HTR-8/SVneo (cell line): ENCODE measurements at regions not wholly inside any gene's neighbourhood (a gene's known extent, or its start where the extent isn't known, plus 50 kb on each side); places are given as distances from the start of the nearest gene placed in this dataset.
"Not testable (repeated sequence)": the region's sequence is repeated elsewhere in the genome, so short reads cannot be mapped to it uniquely, and the experiment has no call there.

Experiments
- DNase-seq: peaks from one replicate; pipeline ENCODE4 v3.0.0; 2011; ENCODE audit warnings: low spot score, mixed read lengths; ENCODE audit not compliant: insufficient read length
- FAIRE-seq: peaks from 2 replicates; lab custom pipeline; 2011; peaks lifted over from hg19 to GRCh38; lab: Jason Lieb, UNC

DNA sequence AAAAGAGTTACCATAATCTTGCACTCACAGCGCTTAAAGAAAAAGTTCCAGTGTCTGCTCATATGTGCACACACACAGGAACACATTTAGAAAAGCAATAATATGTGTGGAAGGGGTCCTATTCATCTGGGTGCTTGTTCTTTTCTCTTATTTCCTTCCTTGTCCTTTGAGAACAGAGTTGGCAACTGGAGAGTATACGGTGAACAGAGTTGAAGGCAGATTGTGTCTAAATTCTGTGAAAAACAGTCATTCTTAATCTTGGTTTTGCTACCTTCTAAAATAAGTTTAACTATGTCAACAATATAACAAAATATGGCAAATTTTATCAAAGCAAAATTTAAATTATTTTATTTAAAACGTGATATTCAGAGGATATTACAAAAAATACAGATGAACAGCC is 365.1 kb upstream of the NOCT start:
- FAIRE-seq = no peak
- no peak for DNase-seq

DNA sequence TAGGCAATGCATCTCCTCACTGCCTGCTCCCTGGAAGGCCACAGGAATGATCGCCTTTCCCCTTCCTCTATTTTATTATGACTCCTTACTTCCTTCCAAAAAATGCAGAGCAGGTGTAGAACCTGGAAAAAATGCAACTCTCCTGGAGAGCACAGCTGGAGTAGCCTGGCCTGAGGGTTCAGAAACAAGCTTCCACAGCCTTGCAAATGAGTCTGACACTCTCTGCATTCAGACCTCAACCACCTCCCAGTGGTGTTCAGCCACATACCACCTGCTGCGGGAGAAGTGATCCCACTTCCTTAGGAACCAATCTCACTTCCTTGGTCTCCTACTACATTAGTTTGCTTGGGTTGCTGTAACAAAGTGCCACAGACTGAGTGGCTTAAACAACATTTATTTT is 368.1 kb upstream of the NOCT start:
- FAIRE-seq (no peak), DNase-seq (no peak)

GRCh38 chr4:138646383-138646782 is 369.2 kb upstream of the NOCT start:
- DNase-seq (no peak), FAIRE-seq (no peak)

- FAIRE-seq = peak; percentile 40
- DNase-seq = no peak
These were observed 370.3 kb upstream of the NOCT start for GRCh38 chr4:138645289-138645688.

GRCh38 chr4:138644322-138644721 is 371.3 kb upstream of the NOCT start:
- no peak for FAIRE-seq
- DNase-seq = no peak

- DNase-seq = no peak
- FAIRE-seq = no peak
These were observed 371.8 kb upstream of the NOCT start for GRCh38 chr4:138643827-138644226.

- no peak for FAIRE-seq
- DNase-seq = no peak
These were observed 376.4 kb upstream of the NOCT start for GRCh38 chr4:138639018-138639741.

DNA sequence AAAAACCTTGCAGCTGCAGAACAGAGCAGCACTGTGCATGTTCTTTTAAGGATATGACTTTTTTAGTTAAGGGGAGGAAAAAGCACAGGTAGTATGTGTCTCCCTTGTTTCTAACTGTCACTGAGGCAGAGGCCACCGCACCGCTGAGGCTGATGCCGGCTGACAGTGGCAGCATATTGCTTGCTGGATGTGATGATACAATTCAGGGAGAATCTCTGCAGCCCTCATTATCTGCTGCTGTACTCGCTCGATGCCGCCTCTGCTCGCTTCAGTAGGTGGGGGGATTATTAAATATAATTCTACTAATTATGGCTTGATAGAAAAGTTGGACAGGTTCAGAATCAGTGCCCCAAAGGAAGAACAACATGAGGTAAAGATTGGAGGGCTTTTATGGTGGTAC is 378.8 kb upstream of the NOCT start:
- FAIRE-seq (no peak), DNase-seq (no peak)

DNA sequence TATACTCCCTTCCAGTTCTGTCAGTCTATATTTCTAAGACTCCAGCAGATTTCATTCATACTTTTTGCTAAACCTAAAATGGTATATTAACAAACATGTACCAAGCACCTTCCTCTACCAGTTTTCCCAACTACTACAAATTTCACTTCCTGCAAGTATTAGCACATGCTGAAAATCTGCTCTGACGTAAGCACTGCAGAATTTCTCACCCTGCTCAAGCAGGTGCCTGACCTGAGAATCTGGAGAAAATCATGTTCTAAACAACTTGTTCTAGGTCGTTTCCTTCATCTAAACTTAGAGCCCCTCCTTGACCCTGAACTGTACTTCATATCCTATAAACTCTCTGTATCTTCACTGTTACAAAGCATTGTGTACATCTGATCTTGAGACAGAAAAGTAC is 380.7 kb upstream of the NOCT start:
- no peak for DNase-seq
- no peak for FAIRE-seq

DNA sequence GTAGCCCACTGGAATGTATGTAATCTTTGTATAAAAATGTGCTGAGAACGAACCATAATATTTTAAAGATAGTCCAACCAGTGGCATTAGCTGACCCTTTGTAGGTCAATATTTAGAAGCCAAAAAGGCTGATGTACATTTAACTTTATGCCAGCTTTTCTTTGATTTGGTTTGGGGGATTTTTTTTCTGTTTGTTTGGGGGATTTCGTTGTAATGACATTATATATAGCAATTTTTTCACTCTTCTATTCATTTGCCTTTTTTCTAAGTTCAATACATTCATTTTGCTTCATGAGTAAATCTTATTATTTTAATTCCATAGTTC is 382.0 kb upstream of the NOCT start:
- FAIRE-seq (no peak), DNase-seq (no peak)

- DNase-seq (no peak), FAIRE-seq (no peak)
These were observed 382.6 kb upstream of the NOCT start for GRCh38 chr4:138632856-138633579.

GRCh38 chr4:138630666-138631065 is 384.9 kb upstream of the NOCT start:
- no peak for FAIRE-seq
- no peak for DNase-seq

- DNase-seq = no peak
- no peak for FAIRE-seq
These were observed 385.9 kb upstream of the NOCT start for GRCh38 chr4:138629669-138630068.

DNA sequence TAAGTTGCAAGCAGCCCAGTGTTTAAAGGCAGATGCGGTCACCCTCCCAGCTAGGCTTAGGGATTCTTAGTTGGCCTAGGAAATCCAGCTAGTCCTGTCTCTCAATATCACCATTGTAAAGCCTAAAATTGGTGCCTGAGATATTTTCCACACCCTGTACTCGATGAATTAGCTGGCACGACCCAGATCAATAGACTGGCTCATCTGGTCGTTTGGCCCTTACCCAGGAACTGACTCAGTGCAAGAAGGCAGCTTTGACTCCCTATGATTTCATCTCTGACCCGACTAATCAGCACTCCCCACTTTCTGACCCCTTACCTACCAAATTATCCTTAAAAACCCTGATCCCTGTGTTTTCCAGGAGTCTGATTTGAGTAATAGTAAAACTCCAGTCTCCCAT is 384.9 kb upstream of the SLC7A11 start:
- FAIRE-seq = no peak
- no peak for DNase-seq

DNA sequence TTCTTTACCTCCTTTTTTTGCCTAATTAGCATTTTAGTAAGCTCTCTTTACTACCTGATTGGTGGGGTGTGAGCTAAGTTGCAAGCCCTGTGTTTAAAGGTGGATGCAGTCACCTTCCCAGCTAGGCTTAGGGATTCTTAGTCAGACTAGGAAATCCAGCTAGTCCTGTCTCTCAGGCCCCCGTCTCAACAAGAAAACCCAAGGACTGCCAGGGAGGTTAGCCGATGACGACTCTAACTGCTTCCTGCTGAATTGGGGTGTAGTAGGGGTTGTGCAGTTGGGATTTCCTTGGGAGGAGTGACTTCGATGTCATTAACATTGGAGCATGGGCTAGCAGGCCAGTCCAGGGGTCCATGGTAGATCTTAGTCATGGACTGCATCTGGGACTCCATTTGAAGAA is 380.2 kb upstream of the SLC7A11 start:
- not testable (repeated sequence) for DNase-seq, FAIRE-seq

DNA sequence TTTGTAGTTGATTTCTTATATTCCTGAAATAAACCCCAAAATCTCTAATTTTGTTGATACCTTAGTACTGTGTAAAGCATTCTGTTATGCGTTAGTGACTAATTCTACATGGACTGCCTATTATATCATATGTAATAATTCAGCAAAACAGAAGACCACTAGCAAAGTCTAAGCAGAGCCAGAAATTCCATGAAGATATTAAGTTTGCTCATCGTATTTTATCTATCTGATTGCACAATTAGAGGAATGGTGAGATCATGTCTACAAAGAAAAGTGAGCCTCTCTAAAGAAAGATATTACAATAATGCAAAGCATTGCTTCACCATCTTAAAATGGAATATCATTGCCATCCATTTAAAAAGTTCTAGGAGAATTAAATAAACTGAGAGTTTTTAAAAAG is 374.6 kb upstream of the SLC7A11 start:
- FAIRE-seq (no peak), DNase-seq (no peak)

DNA sequence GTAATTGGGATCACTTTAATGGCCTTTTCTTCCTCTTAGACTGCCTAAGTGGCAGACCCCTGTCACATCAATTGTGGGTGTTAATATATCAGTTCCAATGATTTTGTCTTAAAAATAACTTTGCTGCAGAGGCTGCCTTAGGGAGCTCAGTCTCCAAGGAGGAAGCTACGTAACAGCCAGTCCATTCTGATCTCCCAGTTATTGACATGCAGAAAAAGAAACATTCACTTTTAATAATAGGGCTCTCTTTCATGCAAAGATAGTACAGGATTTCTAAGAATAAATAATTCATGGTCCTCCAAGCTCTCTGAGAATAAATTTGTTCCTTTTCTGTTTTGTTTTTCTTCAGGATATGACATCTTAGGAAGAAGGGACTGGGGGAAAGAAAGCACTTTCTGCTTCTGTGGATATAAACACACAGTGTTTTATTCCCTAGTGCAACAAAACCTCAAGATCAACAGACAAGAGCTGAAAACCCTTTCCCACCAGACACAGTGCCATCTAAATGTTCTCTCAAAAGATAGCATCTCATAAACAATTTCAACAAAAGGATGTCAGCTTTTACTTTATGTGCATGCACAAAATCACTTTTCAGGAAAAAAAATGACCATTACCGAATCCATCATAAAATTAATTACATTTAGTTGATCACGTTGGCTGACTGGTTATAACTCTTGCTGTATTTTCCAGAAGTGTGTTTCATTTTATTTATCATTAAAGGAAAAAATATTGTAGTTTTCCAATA is 372.4 kb upstream of the SLC7A11 start:
- DNase-seq (no peak), FAIRE-seq (no peak)

DNA sequence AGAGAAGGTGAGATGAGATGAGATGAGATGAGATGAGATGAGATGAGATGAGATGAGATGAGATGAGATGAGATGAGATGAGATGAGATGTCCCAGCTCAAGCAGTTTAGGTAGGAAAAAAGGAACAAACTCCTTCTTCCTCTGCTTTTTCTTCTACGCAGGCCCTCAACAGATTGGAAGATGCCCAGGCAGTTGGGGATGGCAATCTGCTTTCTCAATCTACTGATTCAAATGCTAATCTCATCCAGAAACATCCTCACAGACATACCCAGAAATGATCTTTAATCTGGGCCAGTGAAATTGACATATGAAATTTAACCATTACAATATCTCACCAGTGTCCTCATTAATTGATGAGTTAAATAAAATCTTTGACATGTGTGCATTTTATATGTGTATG is 370.3 kb upstream of the SLC7A11 start:
- FAIRE-seq (no peak), DNase-seq (no peak)

DNA sequence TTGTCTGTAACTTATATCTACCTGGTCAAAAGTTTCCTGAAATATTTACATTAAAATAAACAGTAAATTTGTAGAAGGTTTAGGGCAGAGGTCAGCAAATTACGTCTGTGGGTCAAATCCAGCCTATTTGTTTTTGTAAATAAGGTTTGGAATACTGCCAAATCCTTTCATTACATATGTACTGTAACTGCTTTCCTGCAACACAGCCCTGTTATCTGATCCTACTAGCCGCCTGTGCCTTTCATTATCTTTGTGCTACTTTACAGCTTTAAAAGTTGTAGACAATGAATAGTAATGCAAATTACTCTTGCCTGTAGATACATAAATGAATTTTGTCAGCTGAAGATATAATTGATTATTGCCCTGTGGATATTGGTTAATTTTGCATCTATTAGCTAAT is 369.6 kb upstream of the SLC7A11 start:
- no peak for DNase-seq
- FAIRE-seq = no peak

DNA sequence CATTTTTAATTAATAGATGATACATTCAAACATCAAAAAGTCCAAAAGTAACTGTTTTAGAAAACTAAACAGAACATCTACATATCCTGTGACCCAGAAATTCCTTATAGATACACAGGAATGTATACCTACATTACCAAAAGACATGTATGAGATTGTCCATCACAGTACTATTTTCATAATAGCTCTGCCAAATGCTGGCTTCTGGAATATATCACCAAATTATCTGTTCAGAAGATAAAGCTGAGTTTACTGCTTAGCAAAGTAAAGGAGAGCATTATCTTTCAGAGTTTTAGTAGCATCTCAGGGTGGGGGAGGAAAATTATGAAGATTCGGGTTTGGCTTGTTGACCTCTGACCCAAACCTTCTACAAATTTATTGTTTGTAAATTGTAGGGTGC is 368.9 kb upstream of the SLC7A11 start:
- DNase-seq (no peak), FAIRE-seq (no peak)

GRCh38 chr4:138609943-138610350 is 367.8 kb upstream of the SLC7A11 start:
- FAIRE-seq (no peak), DNase-seq (no peak)
